Left ventricle myocardium inferior (tissue), 1 donor: ENCODE measurements at regions not wholly inside any gene's neighbourhood (a gene's known extent, or its start where the extent isn't known, plus 50 kb on each side); places are given as distances from the start of the nearest gene placed in this dataset.

Source experiments
- DNase-seq: peaks from one replicate; pipeline ENCODE4 v3.0.0-alpha.2; 2020
- H3K27ac ChIP-seq: fragments of 200-600 bp; replicated peaks from 2 replicates; pipeline ENCODE4 v1.8.0; 2021
- H3K27me3 ChIP-seq: fragments of 200-600 bp; 2 replicates; pipeline ENCODE4 v1.8.0; 2021; ENCODE audit warnings: low read depth
- H3K36me3 ChIP-seq: fragments of 200-600 bp; 2 replicates; pipeline ENCODE4 v1.8.0; 2021
- H3K4me1 ChIP-seq: fragments of 200-600 bp; 2 replicates; pipeline ENCODE4 v1.8.0; 2021
- H3K4me3 ChIP-seq: fragments of 200-600 bp; 2 replicates; pipeline ENCODE4 v1.8.0; 2021; ENCODE audit warnings: mild to moderate bottlenecking, moderate library complexity
- H3K9me3 ChIP-seq: fragments of 200-600 bp; replicated peaks from 2 replicates; pipeline ENCODE4 v1.8.0; 2021
- intact Hi-C: fragments of 100-400 bp; cut with micrococcal nuclease; formaldehyde crosslinking; loops from one replicate; pipeline ENCODE4 v1.11.0; 2022
- TF ChIP-seq, protein P1 (sequence below): fragments of 200-600 bp; IDR thresholded peaks from 2 replicates; pipeline ENCODE4 v1.8.0; 2021; ENCODE audit warnings: antibody characterized with exemption, mild to moderate bottlenecking, borderline replicate concordance
- donor health status: DM: no; HTN: yes; CAD: no; lungs with severe emphysema.

DNA sequence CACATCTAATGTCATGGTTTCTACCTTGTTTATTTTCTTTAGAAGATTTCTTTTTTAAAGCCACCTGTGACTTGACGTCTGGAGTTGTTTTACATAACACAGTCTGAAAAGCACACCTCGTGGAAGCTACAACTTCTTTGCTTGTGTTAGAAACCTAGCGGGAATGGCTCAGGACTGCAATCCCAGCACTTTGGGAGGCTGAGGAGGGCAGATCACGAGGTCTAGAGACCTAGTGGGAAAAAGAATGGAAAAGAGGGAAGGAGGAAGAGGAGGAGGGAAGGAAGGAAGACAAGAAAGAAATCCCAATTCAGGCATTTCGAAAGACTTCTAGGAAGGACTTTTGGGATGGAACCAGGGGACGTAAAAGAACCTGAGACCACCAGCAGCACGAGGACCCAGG lies 146.3 kb upstream of the CELF2 start:
- TF ChIP-seq, protein P1, sequence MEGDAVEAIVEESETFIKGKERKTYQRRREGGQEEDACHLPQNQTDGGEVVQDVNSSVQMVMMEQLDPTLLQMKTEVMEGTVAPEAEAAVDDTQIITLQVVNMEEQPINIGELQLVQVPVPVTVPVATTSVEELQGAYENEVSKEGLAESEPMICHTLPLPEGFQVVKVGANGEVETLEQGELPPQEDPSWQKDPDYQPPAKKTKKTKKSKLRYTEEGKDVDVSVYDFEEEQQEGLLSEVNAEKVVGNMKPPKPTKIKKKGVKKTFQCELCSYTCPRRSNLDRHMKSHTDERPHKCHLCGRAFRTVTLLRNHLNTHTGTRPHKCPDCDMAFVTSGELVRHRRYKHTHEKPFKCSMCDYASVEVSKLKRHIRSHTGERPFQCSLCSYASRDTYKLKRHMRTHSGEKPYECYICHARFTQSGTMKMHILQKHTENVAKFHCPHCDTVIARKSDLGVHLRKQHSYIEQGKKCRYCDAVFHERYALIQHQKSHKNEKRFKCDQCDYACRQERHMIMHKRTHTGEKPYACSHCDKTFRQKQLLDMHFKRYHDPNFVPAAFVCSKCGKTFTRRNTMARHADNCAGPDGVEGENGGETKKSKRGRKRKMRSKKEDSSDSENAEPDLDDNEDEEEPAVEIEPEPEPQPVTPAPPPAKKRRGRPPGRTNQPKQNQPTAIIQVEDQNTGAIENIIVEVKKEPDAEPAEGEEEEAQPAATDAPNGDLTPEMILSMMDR: no peak

GRCh38 chr10:10872035-10872673 lies 145.5 kb upstream of the CELF2 start:
- Histone ChIP-seq H3K4me1 (peaks cover 35% of the 10 kb centered on the region), H3K9me3 (no peaks in the 10 kb centered on the region), H3K36me3 (no peaks in the 10 kb centered on the region), H3K27me3 (no peaks in the 10 kb centered on the region), H3K27ac (peak overlapping the region; percentile 81), H3K4me3 (no peak overlapping the region)
- DNase-seq: no peak
- intact Hi-C loops: no loop called here
- TF ChIP-seq, protein P1: no peak

More for the DNA sequence above, 146.3 kb upstream of the CELF2 start:
- Histone ChIP-seq H3K4me3 (no peak overlapping the region), H3K27ac (peak overlapping the region; percentile 81), H3K9me3 (no peaks in the 10 kb centered on the region), H3K36me3 (no peaks in the 10 kb centered on the region), H3K27me3 (no peaks in the 10 kb centered on the region), H3K4me1 (peaks cover 35% of the 10 kb centered on the region)
- intact Hi-C loops: no loop called here
- no peak for DNase-seq

GRCh38 chr10:10872764-10873163 lies 144.9 kb upstream of the CELF2 start:
- Histone ChIP-seq H3K4me3 (no peak overlapping the region), H3K27ac (peak overlapping the region; percentile 81), H3K36me3 (no peaks in the 10 kb centered on the region), H3K27me3 (no peaks in the 10 kb centered on the region), H3K4me1 (peaks cover 35% of the 10 kb centered on the region), H3K9me3 (no peaks in the 10 kb centered on the region)
- intact Hi-C loops: no loop called here
- no peak for DNase-seq
- TF ChIP-seq, protein P1: no peak

- intact Hi-C loops: no loop called here
- H3K4me1 ChIP-seq: peaks cover 35% of the 10 kb centered on the region
Measured at GRCh38 chr10:10873289-10873688, 144.4 kb upstream of the CELF2 start.

DNA sequence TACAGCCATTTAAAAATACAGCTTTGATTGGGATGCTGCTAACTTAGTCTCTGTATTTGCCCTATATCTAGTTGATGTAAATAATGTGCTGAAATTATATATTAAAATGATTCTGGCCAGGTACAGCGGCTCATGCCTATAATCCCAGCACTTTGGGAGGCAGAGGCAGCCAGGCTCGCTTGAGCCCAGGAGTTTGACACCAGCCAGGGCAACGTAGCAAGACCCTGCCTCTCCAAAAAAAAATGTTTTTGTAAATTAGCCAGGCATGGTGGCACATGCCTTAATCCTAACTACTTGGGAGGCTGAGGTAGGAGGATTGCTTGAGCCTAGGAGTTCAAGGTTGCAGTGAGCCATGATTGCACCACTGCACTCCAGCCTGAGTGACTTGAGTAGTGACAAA lies 143.8 kb upstream of the CELF2 start:
- Histone ChIP-seq H3K4me1 (peaks cover 35% of the 10 kb centered on the region), H3K9me3 (no peaks in the 10 kb centered on the region), H3K4me3 (no peak overlapping the region), H3K27ac (no peak overlapping the region), H3K36me3 (no peaks in the 10 kb centered on the region), H3K27me3 (no peaks in the 10 kb centered on the region)
- no peak for DNase-seq
- intact Hi-C loops: no loop called here
- TF ChIP-seq, protein P1: no peak

More at GRCh38 chr10:10873289-10873688, 144.4 kb upstream of the CELF2 start:
- H3K4me3 ChIP-seq: no peak overlapping the region
- no peaks in the 10 kb centered on the region for H3K9me3 ChIP-seq
- no peak for DNase-seq
- H3K27ac ChIP-seq: peak overlapping the region; percentile 81
- TF ChIP-seq, protein P1: no peak
- H3K36me3 ChIP-seq: no peaks in the 10 kb centered on the region
- H3K27me3 ChIP-seq: no peaks in the 10 kb centered on the region
